ENCODE measurements at regions not wholly inside any gene's neighbourhood (a gene's known extent, or its start where the extent isn't known, plus 50 kb on each side); places are given as distances from the start of the nearest gene placed in this dataset.

DNA sequence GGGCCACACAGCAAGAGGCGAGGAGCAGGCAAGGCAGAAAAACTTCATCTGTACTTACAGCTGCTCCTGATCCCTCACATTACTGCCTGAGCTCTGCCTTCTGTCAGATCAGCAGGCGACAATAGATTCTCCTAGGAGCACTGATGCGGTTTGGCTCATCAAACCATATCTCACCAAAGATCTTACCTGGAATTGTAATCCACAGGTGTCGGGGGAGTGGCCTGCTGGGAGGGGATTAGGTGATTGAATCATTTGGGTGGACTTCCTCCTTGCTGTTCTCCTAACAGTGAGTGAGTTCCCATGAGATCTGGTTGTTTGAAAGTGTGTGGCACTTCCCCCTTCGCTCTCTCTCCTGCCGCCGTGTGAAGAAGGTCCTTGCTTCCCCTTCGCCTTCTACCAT is 647.3 kb downstream of the SOCS6 start:
- TF ChIP-seq, protein P1, sequence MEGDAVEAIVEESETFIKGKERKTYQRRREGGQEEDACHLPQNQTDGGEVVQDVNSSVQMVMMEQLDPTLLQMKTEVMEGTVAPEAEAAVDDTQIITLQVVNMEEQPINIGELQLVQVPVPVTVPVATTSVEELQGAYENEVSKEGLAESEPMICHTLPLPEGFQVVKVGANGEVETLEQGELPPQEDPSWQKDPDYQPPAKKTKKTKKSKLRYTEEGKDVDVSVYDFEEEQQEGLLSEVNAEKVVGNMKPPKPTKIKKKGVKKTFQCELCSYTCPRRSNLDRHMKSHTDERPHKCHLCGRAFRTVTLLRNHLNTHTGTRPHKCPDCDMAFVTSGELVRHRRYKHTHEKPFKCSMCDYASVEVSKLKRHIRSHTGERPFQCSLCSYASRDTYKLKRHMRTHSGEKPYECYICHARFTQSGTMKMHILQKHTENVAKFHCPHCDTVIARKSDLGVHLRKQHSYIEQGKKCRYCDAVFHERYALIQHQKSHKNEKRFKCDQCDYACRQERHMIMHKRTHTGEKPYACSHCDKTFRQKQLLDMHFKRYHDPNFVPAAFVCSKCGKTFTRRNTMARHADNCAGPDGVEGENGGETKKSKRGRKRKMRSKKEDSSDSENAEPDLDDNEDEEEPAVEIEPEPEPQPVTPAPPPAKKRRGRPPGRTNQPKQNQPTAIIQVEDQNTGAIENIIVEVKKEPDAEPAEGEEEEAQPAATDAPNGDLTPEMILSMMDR (IDR thresholded peaks at IDR 0.05), result no peak
- TF ChIP-seq EZH2 (IDR thresholded peaks at IDR 0.05), result no peak
- no peak for TF ChIP-seq EZH2phosphoT487 (IDR thresholded peaks at IDR 0.05)
